GM12873 (cell line): ENCODE measurements at regions not wholly inside any gene's neighbourhood (a gene's known extent, or its start where the extent isn't known, plus 50 kb on each side); places are given as distances from the start of the nearest gene placed in this dataset.

Experiments used
- TF ChIP-seq, protein P1 (sequence below): IDR thresholded peaks from 2 replicates; pipeline ENCODE4 v1.5.1; 2012; ENCODE audit warnings: low read depth, mild to moderate bottlenecking, moderate library complexity, low read length, control low read depth; ENCODE audit not compliant: insufficient read depth; ENCODE audit errors: missing control alignments

DNA sequence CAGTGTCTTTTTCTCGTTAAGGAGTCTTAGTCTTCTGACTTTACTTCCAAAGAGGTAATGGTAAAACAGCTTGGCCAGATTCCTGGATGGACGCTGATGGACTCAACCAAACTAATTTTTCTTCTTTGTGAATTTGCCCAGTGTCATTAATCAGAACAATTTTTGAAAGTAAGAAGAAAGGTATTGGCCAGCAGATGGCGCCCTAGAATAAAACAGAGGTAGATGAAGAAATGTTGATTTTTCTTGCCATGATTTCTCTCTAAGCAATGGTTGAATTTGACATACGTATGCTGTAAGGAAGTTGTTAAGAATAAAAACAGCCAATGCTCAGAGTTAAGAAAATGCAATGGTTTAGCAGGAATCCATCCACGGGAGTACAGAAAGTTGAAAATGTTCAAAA lies 500.0 kb downstream of the DIRAS2 start:
- TF ChIP-seq, protein P1, sequence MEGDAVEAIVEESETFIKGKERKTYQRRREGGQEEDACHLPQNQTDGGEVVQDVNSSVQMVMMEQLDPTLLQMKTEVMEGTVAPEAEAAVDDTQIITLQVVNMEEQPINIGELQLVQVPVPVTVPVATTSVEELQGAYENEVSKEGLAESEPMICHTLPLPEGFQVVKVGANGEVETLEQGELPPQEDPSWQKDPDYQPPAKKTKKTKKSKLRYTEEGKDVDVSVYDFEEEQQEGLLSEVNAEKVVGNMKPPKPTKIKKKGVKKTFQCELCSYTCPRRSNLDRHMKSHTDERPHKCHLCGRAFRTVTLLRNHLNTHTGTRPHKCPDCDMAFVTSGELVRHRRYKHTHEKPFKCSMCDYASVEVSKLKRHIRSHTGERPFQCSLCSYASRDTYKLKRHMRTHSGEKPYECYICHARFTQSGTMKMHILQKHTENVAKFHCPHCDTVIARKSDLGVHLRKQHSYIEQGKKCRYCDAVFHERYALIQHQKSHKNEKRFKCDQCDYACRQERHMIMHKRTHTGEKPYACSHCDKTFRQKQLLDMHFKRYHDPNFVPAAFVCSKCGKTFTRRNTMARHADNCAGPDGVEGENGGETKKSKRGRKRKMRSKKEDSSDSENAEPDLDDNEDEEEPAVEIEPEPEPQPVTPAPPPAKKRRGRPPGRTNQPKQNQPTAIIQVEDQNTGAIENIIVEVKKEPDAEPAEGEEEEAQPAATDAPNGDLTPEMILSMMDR: peak; percentile 49

DNA sequence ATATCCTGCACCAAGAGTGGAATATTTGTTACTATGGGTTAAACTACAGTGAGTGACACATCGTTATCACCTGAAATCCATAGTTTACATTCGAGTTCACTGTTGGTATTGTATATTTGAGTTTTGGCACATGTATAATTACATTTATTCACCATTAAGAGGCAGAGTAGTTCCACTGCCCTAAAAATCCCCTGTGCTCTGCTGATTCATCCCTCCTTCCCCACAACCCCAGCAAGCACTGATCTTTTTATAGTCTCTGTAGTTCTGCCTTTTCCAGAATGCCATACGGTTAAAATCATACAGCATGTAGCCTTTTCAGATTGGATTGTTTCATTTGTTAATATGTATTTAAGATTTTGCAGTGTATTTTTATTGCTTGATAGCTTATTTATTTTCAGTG lies 495.2 kb downstream of the DIRAS2 start:
- TF ChIP-seq, protein P1: no peak

DNA sequence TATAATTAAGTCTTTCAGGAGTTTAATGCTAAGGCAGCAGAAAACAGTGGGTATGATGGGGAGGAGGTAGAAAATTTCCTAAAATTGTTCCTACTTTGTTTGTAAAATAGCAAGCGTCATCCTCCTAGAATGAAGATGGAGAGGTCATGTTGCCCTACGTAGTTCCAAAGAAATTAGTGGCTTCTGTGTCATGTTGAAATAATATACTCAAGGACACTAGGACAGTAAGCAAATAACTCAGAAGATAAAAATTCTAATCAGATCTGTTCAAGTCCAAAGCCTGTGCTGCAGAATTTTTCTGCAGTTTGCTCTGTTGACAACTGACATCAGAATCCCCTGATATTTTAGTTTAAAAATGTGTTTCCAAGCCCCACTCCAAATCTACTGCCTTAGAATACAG lies 486.3 kb downstream of the DIRAS2 start:
- TF ChIP-seq, protein P1: no peak

DNA sequence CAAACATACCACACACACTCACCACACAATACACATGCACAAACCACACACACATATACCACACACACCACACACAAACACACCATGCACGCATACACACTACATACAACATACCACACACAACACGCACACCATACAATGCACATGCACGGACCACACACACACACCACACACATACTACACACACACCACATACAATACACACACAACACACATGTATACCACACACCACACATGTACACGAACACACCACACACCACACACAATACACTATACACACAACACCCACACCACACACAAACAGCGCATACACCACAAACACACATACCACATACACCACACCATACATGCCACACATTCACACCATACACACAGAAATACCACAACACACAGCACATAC lies 480.3 kb downstream of the DIRAS2 start:
- TF ChIP-seq, protein P1: no peak

DNA sequence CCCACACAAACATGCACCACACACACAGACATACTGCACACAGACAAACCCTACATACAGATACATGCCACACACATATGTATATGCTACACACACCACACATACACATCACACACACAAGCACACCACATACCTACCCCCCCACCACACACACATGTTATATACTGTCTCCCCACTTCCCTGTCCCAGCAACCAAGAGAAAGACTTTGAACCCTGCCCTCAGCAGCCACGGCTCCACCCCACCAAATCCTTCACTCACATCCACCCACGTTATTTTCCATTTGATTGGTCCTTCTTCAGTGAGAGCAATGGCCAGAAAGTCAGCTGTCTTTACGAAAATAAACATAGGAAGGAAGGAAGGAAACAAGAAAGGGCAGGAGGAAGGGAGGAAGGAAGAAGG lies 479.8 kb downstream of the DIRAS2 start:
- TF ChIP-seq, protein P1: no peak

DNA sequence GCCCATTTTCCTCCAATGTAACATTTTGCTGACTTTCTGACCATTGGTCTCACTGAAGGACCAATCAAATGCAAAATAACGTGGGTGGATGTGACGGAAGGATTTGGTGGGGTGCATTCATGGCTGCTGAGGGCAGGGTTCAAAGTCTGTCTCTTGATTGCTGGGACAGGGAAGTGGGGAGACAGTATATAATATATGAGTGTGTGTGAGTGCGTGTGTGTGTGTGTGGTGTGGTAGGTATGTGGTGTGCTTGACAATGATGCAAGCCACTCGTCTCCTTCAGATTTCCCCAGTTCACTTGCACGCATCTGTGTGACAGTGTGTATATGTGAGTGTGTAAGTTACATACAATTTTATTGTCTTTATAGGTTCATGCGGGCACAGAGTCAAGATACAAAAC lies 477.3 kb downstream of the DIRAS2 start:
- TF ChIP-seq, protein P1: no peak

DNA sequence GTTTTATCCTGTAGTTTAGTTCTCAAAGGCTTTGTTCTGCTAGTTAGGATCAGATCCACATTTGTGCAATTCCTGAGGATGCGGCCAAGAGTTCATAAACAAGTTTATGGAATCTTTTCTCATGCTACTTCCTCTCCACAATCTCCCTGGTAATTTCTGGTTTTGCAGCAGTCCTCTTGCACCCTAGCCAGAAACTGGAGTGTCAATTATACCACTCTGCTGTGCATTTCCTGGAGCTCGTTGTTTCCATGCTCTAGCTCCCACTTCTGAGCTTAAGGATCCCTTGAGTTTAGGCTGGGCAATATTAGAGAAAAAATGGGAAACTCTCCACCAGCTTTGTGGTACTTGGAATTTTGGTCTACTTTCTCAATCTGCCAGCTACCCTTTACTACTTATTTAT lies 474.7 kb downstream of the DIRAS2 start:
- TF ChIP-seq, protein P1: no peak

DNA sequence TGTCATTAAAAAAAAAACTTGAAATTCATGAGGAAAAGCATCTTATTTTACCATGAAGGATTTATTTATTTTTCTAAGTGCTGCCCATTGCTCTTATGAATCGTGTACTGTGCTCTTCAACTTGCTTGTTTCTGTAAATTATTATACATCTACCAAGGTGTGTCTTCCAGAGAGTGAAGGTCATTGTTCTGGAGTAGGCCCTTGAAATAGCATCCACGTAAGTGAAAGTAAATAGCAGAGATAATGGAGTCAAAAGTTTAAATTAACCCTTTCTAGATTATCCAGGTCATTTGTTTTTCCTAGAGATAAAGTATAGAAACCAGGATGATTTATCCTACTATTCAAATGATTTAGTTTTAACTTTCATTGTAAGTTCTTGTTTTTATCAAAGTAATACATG lies 473.1 kb downstream of the DIRAS2 start:
- TF ChIP-seq, protein P1: no peak
